MM.1S (cell line): ENCODE measurements at regions not wholly inside any gene's neighbourhood (a gene's known extent, or its start where the extent isn't known, plus 50 kb on each side); places are given as distances from the start of the nearest gene placed in this dataset.

Experiments used
- EZH2 ChIP-seq: fragments of 300-600 bp; sonication (generic); optimal IDR thresholded peaks from 2 replicates; pipeline ENCODE3; 2017; ENCODE audit warnings: low read depth, mild to moderate bottlenecking, antibody characterized with exemption, low read length, mixed read lengths
- EZH2phosphoT487 ChIP-seq: fragments of 300-600 bp; sonication (generic); IDR thresholded peaks from 2 replicates; pipeline ENCODE4 v1.6.1; 2018; ENCODE audit warnings: antibody characterized with exemption, low read length
- TF ChIP-seq, protein P1 (sequence below): fragments of 300-600 bp; sonication (generic); IDR thresholded peaks from 2 replicates; pipeline ENCODE4 v1.5.1; 2016; ENCODE audit warnings: antibody characterized with exemption, low read length, mixed read lengths

DNA sequence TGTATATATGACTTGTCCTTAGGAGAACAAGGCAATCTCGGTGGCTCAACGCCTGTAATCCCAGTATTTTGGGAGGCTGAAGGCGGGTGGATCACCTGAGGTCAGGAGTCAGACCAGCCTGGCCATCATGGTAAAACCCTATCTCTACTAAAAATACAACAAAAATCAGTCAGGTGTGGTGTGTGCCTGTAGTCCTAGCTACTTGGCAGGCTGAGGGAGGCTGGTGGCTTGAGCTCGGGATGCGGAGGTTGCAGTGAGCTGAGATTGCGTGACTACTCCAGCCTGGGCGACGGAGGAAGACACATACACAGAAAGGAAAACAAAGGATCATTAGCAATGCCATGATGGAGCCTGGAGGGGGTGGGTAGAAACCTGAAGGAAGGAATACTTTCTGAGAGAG is 166.6 kb upstream of the RREB1 start:
- TF ChIP-seq EZH2phosphoT487 = no peak
- TF ChIP-seq, protein P1, sequence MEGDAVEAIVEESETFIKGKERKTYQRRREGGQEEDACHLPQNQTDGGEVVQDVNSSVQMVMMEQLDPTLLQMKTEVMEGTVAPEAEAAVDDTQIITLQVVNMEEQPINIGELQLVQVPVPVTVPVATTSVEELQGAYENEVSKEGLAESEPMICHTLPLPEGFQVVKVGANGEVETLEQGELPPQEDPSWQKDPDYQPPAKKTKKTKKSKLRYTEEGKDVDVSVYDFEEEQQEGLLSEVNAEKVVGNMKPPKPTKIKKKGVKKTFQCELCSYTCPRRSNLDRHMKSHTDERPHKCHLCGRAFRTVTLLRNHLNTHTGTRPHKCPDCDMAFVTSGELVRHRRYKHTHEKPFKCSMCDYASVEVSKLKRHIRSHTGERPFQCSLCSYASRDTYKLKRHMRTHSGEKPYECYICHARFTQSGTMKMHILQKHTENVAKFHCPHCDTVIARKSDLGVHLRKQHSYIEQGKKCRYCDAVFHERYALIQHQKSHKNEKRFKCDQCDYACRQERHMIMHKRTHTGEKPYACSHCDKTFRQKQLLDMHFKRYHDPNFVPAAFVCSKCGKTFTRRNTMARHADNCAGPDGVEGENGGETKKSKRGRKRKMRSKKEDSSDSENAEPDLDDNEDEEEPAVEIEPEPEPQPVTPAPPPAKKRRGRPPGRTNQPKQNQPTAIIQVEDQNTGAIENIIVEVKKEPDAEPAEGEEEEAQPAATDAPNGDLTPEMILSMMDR = no peak
- TF ChIP-seq EZH2 = no peak
